Right lobe of liver (tissue), 6 donors: ENCODE measurements at regions not wholly inside any gene's neighbourhood (a gene's known extent, or its start where the extent isn't known, plus 50 kb on each side); places are given as distances from the start of the nearest gene placed in this dataset.

ENCODE experiments used
- ATAC-seq, 4 donors: fragments of 200-7000 bp; cut with Tn5 transposase; one replicate each; pipeline ENCODE4 v1.9.1; 2020; ENCODE audit warnings: mild to moderate bottlenecking in 4 of 4, moderate library complexity in 4 of 4
- DNase-seq, 3 donors: peaks; one replicate each; pipeline ENCODE4 v3.0.0-alpha.2; 2020
- H3K27ac ChIP-seq, 3 donors: fragments of 200-600 bp; one replicate each; pipeline ENCODE4 v1.8.0; 2022
- H3K27me3 ChIP-seq, 2 donors: fragments of 200-600 bp; one replicate each; pipeline ENCODE4 v1.8.0; 2022
- H3K36me3 ChIP-seq, 4 donors: fragments of 200-600 bp; sonication (generic) in 1 of 4; one replicate each; pipeline versions ENCODE4 v1.5.1 to v1.8.0; 2017 to 2022; ENCODE audit warnings: control low read depth in 1 of 4
- H3K4me1 ChIP-seq, 4 donors: fragments of 200-600 bp; sonication (generic) in 1 of 4; one replicate each; pipeline versions ENCODE4 v1.5.1 to v1.8.0; 2017 to 2022; ENCODE audit warnings: control low read depth in 1 of 4
- H3K4me3 ChIP-seq, 3 donors: fragments of 200-600 bp; one replicate each; pipeline ENCODE4 v1.8.0; 2022
- H3K9me3 ChIP-seq, 4 donors: fragments of 200-600 bp; sonication (generic) in 1 of 4; one replicate each; pipeline versions ENCODE4 v1.5.1 to v1.8.0; 2017 to 2022; ENCODE audit warnings: control low read depth in 1 of 4
- CTCF ChIP-seq, 4 donors: fragments of 200-600 bp in 3 of 4; fragments of 450-650 bp in 1 of 4; IDR thresholded peaks; one replicate each; pipeline versions ENCODE4 v1.5.1 to v1.8.0; 2016 to 2022; ENCODE audit warnings: antibody characterized with exemption in 4 of 4, mild to moderate bottlenecking in 2 of 4
- POLR2A ChIP-seq: fragments of 450-650 bp; IDR thresholded peaks from one replicate; pipeline ENCODE4 v1.6.1; 2017; ENCODE audit warnings: antibody characterized with exemption, mild to moderate bottlenecking
- WGBS: methylation state at CpG from one replicate; pipeline ENCODE4 v1.1.6; 2018; ENCODE audit warnings: low coverage, low lambda C conversion rate; ENCODE audit not compliant: insufficient coverage; ENCODE audit errors: missing lambda C conversion rate; 5-methylcytosine and 5-hydroxymethylcytosine counted together
- intact Hi-C, 2 donors: fragments of 100-400 bp; cut with DNase I; formaldehyde crosslinking; loops; one replicate each; pipeline versions ENCODE4 v1.11.2 to v1.14.1; 2022
- donor health status: DM: no; HTN: yes; CAD: no.
- donor health status: DM: no; HTN: no; CAD: no.
- donor health status: DM: no; HTN: no; CAD: no.
- donor health status: DM: no; HTN: yes; CAD: no.
- donor health status: DM: no; HTN: yes; CAD: no.

- intact Hi-C loops, result no loop called here
- no peaks in the 10 kb centered on the region for H3K9me3 ChIP-seq
- no peak for DNase-seq
- H3K36me3 ChIP-seq, result no peaks in the 10 kb centered on the region
- H3K27ac ChIP-seq, result no peak overlapping the region
- ATAC-seq, result no peak
- no peak overlapping the region for H3K4me3 ChIP-seq
- WGBS, result 35% methylated on average over 3 of the region's 3 CpGs
- H3K27me3 ChIP-seq, result no peaks in the 10 kb centered on the region
- no peak for TF ChIP-seq CTCF (IDR thresholded peaks at IDR 0.05)
- no peak for TF ChIP-seq POLR2A
- no peaks in the 10 kb centered on the region for H3K4me1 ChIP-seq
Observed at GRCh38 chr13:76094645-76095044, 458.5 kb downstream of the LMO7 start.

- 22% methylated on average over 4 of the region's 4 CpGs for WGBS
- ATAC-seq (no peak), DNase-seq (no peak)
- TF ChIP-seq CTCF (IDR thresholded peaks at IDR 0.05) (no peak), POLR2A (no peak)
- no peaks in the 10 kb centered on the region for H3K4me1 ChIP-seq
- H3K9me3 ChIP-seq, result no peaks in the 10 kb centered on the region
- no peaks in the 10 kb centered on the region for H3K36me3 ChIP-seq
- H3K4me3 ChIP-seq, result no peak overlapping the region
- H3K27me3 ChIP-seq, result no peaks in the 10 kb centered on the region
- H3K27ac ChIP-seq, result no peak overlapping the region
- intact Hi-C loops, result no loop called here
Observed at GRCh38 chr13:76091076-76091475, 454.9 kb downstream of the LMO7 start.

- DNase-seq (no peak), ATAC-seq (no peak)
- 60% methylated on average over 1 of the region's 1 CpG for WGBS
- Histone ChIP-seq H3K27me3 (no peaks in the 10 kb centered on the region), H3K9me3 (no peaks in the 10 kb centered on the region), H3K4me1 (no peaks in the 10 kb centered on the region), H3K27ac (no peak overlapping the region), H3K4me3 (no peak overlapping the region), H3K36me3 (no peaks in the 10 kb centered on the region)
- TF ChIP-seq POLR2A (no peak), CTCF (IDR thresholded peaks at IDR 0.05) (no peak)
- intact Hi-C loops, result no loop called here
Observed at GRCh38 chr13:76086729-76087128, 450.6 kb downstream of the LMO7 start.

- WGBS, result 60% methylated on average over 2 of the region's 3 CpGs
- no peaks in the 10 kb centered on the region for H3K4me1 ChIP-seq
- intact Hi-C loops, result no loop called here
- H3K4me3 ChIP-seq, result no peak overlapping the region
- no peak overlapping the region for H3K27ac ChIP-seq
- no peak for TF ChIP-seq POLR2A
- no peak for TF ChIP-seq CTCF (IDR thresholded peaks at IDR 0.05)
- no peaks in the 10 kb centered on the region for H3K27me3 ChIP-seq
- ATAC-seq (no peak), DNase-seq (no peak)
- no peaks in the 10 kb centered on the region for H3K9me3 ChIP-seq
- no peaks in the 10 kb centered on the region for H3K36me3 ChIP-seq
Observed at GRCh38 chr13:76067850-76068249, 431.7 kb downstream of the LMO7 start.

- intact Hi-C loops, result no loop called here
- no peaks in the 10 kb centered on the region for H3K36me3 ChIP-seq
- ATAC-seq (no peak), DNase-seq (no peak)
- no peaks in the 10 kb centered on the region for H3K27me3 ChIP-seq
- H3K4me1 ChIP-seq, result no peaks in the 10 kb centered on the region
- H3K27ac ChIP-seq, result no peak overlapping the region
- H3K9me3 ChIP-seq, result no peaks in the 10 kb centered on the region
- H3K4me3 ChIP-seq, result no peak overlapping the region
- WGBS, result 13% methylated on average over 1 of the region's 1 CpG
- no peak for TF ChIP-seq CTCF (IDR thresholded peaks at IDR 0.05)
- TF ChIP-seq POLR2A, result no peak
Observed at GRCh38 chr13:76053181-76053580, 417.1 kb downstream of the LMO7 start.
